Loucy (cell line): ENCODE measurements at regions not wholly inside any gene's neighbourhood (a gene's known extent, or its start where the extent isn't known, plus 50 kb on each side); places are given as distances from the start of the nearest gene placed in this dataset.

Source experiments
- H2AFZ ChIP-seq: fragments of 200-600 bp; sonication (generic); 2 replicates; pipeline ENCODE4 v1.6.0; 2016; ENCODE audit warnings: antibody characterized with exemption, mild to moderate bottlenecking, low read length, moderate library complexity
- H3F3A ChIP-seq: fragments of 200-600 bp; 2 replicates; pipeline ENCODE4 v1.6.0; 2016; ENCODE audit warnings: antibody characterized with exemption, low read depth, mild to moderate bottlenecking
- H3K27me3 ChIP-seq: fragments of 200-600 bp; sonication (generic); 2 replicates; pipeline ENCODE4 v1.6.1; 2014; ENCODE audit warnings: low read length, mild to moderate bottlenecking; ENCODE audit not compliant: insufficient read depth, poor library complexity, severe bottlenecking
- H3K36me3 ChIP-seq: fragments of 200-600 bp; sonication (generic); 2 replicates; pipeline ENCODE4 v1.6.1; 2016; ENCODE audit warnings: low read length; ENCODE audit not compliant: insufficient read depth
- H3K4me1 ChIP-seq: fragments of 200-600 bp; sonication (generic); 2 replicates; pipeline ENCODE4 v1.5.1; 2014; ENCODE audit warnings: low read length, mild to moderate bottlenecking; ENCODE audit not compliant: insufficient read depth, poor library complexity, severe bottlenecking
- H3K4me2 ChIP-seq: fragments of 200-600 bp; sonication (generic); 2 replicates; pipeline ENCODE4 v1.6.0; 2014; ENCODE audit warnings: antibody characterized with exemption, low read length, low read depth, mild to moderate bottlenecking; ENCODE audit not compliant: poor library complexity, severe bottlenecking
- H3K4me3 ChIP-seq: fragments of 200-600 bp; sonication (generic); 2 replicates; pipeline ENCODE4 v1.5.1; 2014; ENCODE audit warnings: low read length, mild to moderate bottlenecking, mixed read lengths; ENCODE audit not compliant: poor library complexity, severe bottlenecking
- H3K79me2 ChIP-seq: fragments of 200-600 bp; sonication (generic); 2 replicates; pipeline ENCODE4 v1.6.1; 2014; ENCODE audit warnings: low read length; ENCODE audit not compliant: insufficient read depth
- H3K9ac ChIP-seq: fragments of 200-600 bp; sonication (generic); 2 replicates; pipeline ENCODE4 v1.6.0; 2014; ENCODE audit warnings: mild to moderate bottlenecking, low read depth, low read length, moderate library complexity; ENCODE audit not compliant: poor library complexity, severe bottlenecking
- H3K9me2 ChIP-seq: fragments of 200-600 bp; sonication (generic); replicated peaks from 2 replicates; pipeline ENCODE4 v1.6.1; 2016; ENCODE audit warnings: low read depth, low read length, mixed read lengths
- H3K9me3 ChIP-seq: fragments of 200-600 bp; sonication (generic); 2 replicates; pipeline ENCODE4 v1.6.1; 2014; ENCODE audit warnings: mild to moderate bottlenecking, antibody characterized with exemption, low read length, low read depth; ENCODE audit not compliant: insufficient read depth
- H4K20me1 ChIP-seq: fragments of 200-600 bp; sonication (generic); 2 replicates; pipeline ENCODE4 v1.6.0; 2014; ENCODE audit warnings: antibody characterized with exemption, low read length, mild to moderate bottlenecking; ENCODE audit not compliant: insufficient read depth, poor library complexity, severe bottlenecking
- CTCF ChIP-seq: fragments of 200-600 bp; sonication (generic); conservative IDR thresholded peaks from 2 replicates; pipeline ENCODE4 v1.5.1; 2014; ENCODE audit warnings: mild to moderate bottlenecking, antibody characterized with exemption, low read length
- EZH2phosphoT487 ChIP-seq: fragments of 200-600 bp; IDR thresholded peaks from 2 replicates; pipeline ENCODE4 v1.6.1; 2018; ENCODE audit warnings: antibody characterized with exemption, mild to moderate bottlenecking, moderate library complexity, borderline replicate concordance

DNA sequence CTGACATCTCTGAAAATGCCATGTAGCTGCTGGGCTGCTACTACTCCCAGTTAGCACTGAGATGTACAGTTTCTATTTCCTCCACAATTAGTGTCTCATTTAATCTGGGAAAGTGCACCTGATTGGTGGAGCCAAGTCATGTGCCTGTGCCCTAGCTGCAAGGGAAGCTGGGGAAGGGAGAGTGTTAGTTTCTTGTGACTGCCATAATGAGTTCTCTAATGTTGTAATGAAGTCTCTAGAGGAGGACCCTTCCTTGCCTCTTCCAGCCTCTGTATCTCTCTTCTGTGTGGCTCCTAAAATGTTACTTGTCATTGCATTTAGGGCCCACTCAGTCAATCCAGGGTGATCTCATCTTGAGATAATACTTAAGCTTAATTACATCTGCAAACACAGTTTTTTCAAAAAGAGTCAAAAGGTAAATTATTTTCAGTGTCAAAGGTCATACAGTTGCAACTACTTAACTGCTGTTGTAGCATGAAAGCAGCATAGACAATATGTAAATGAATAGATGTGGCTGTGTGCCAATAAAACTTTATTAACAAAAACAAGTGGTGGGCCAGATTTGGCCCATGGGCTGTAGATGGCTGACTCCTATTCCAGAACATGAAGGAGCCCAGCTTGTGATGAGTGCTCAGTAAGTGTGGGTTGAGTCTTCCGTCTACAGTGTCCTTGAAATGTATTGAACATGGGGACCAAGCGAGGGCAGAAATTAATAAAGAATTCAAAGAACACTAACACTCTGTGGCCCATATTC, 137.2 kb upstream of the MAP1LC3B2 start:
- Histone ChIP-seq H3K79me2 (no peaks in the 10 kb centered on the region), H3F3A (no peaks in the 10 kb centered on the region), H2AFZ (no peak overlapping the region), H4K20me1 (no peaks in the 10 kb centered on the region), H3K9ac (no peak overlapping the region), H3K4me1 (no peaks in the 10 kb centered on the region), H3K4me2 (no peak overlapping the region), H3K9me3 (peaks cover 5% of the 10 kb centered on the region; the same call in 1 of the 2 replicates), H3K27me3 (no peaks in the 10 kb centered on the region), H3K36me3 (no peaks in the 10 kb centered on the region), H3K9me2 (no peaks in the 10 kb centered on the region), H3K4me3 (no peak overlapping the region)
- no peak for TF ChIP-seq EZH2phosphoT487
- TF ChIP-seq CTCF = no peak

DNA sequence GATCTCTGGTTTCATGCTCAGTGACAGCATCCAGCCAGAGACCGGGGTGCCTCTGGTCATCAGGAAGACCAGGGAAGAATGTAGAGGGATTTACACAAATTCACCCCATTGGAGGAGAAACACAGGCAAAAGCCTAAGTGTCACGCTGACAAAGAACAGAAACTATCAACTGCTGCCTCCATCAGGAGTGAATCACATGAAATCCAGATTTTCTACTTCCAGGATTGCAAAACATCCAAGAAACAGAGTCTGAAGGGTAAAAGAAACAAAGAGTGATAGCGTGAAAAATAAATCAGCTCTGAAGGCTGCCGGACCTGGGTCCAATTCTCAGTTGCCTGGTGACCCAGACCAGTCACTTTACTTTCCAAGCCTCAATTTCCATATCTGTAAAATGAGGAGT, 136.1 kb upstream of the MAP1LC3B2 start:
- Histone ChIP-seq H4K20me1 (no peaks in the 10 kb centered on the region), H3K4me2 (no peak overlapping the region), H2AFZ (no peak overlapping the region), H3K4me3 (no peak overlapping the region), H3K4me1 (no peaks in the 10 kb centered on the region), H3K9ac (no peak overlapping the region), H3K27me3 (no peaks in the 10 kb centered on the region), H3K9me3 (peaks cover 5% of the 10 kb centered on the region; the same call in 1 of the 2 replicates), H3K36me3 (no peaks in the 10 kb centered on the region), H3K79me2 (no peaks in the 10 kb centered on the region), H3F3A (no peaks in the 10 kb centered on the region), H3K9me2 (no peaks in the 10 kb centered on the region)
- TF ChIP-seq CTCF (no peak), EZH2phosphoT487 (no peak)

GRCh38 chr12:116425256-116426193, 133.7 kb upstream of the MAP1LC3B2 start:
- no peaks in the 10 kb centered on the region for H3F3A ChIP-seq
- H3K79me2 ChIP-seq = no peaks in the 10 kb centered on the region
- H3K27me3 ChIP-seq = no peaks in the 10 kb centered on the region
- TF ChIP-seq CTCF = no peak
- no peak for TF ChIP-seq EZH2phosphoT487
- H3K4me1 ChIP-seq = no peaks in the 10 kb centered on the region
- no peak overlapping the region for H2AFZ ChIP-seq
- no peak overlapping the region for H3K4me3 ChIP-seq
- no peak overlapping the region for H3K4me2 ChIP-seq
- H3K9me3 ChIP-seq = peaks cover 5% of the 10 kb centered on the region; the same call in 1 of the 2 replicates
- no peaks in the 10 kb centered on the region for H4K20me1 ChIP-seq
- H3K9ac ChIP-seq = no peak overlapping the region
- no peaks in the 10 kb centered on the region for H3K36me3 ChIP-seq
- no peaks in the 10 kb centered on the region for H3K9me2 ChIP-seq
